Lower leg skin (tissue), 3 donors: ENCODE measurements at regions not wholly inside any gene's neighbourhood (a gene's known extent, or its start where the extent isn't known, plus 50 kb on each side); places are given as distances from the start of the nearest gene placed in this dataset.

Source experiments
- POLR2A ChIP-seq, 2 donors: fragments of 450-650 bp; IDR thresholded peaks; one replicate each; pipeline ENCODE4 v1.6.1; 2016 to 2017; ENCODE audit warnings: antibody characterized with exemption in 2 of 2, mild to moderate bottlenecking in 1 of 2, moderate library complexity in 1 of 2
- TF ChIP-seq, protein P1 (sequence below), 3 donors: fragments of 450-650 bp; IDR thresholded peaks; one replicate each; pipeline ENCODE4 v1.5.1; 2016; ENCODE audit warnings: antibody characterized with exemption in 3 of 3, mild to moderate bottlenecking in 3 of 3, moderate library complexity in 2 of 3

GRCh38 chr13:48876289-48876688 is 99.4 kb upstream of the FNDC3A start:
- TF ChIP-seq, protein P1, sequence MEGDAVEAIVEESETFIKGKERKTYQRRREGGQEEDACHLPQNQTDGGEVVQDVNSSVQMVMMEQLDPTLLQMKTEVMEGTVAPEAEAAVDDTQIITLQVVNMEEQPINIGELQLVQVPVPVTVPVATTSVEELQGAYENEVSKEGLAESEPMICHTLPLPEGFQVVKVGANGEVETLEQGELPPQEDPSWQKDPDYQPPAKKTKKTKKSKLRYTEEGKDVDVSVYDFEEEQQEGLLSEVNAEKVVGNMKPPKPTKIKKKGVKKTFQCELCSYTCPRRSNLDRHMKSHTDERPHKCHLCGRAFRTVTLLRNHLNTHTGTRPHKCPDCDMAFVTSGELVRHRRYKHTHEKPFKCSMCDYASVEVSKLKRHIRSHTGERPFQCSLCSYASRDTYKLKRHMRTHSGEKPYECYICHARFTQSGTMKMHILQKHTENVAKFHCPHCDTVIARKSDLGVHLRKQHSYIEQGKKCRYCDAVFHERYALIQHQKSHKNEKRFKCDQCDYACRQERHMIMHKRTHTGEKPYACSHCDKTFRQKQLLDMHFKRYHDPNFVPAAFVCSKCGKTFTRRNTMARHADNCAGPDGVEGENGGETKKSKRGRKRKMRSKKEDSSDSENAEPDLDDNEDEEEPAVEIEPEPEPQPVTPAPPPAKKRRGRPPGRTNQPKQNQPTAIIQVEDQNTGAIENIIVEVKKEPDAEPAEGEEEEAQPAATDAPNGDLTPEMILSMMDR (IDR thresholded peaks at IDR 0.05) = no peak
- TF ChIP-seq POLR2A (IDR thresholded peaks at IDR 0.05) = no peak
